ENCODE measurements at regions not wholly inside any gene's neighbourhood (a gene's known extent, or its start where the extent isn't known, plus 50 kb on each side); places are given as distances from the start of the nearest gene placed in this dataset.

DNA sequence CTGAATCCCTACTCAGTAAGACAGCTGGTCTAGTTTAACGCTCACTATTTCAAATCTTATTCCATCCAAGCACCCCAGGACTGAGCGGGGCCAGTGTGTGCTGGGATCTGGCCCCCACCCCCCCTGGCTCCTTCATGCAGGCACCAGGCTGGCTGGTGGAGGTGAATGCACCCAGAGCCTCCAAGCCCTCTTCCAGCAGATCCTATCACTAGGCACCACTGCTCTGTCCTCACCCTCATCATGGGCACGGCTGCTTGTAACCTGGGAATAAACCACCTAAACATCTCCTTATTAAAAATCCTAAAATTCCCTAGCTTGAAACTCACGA, 194.3 kb downstream of the ARL4C start:
- no peak for FAIRE-seq
- Histone ChIP-seq H3K4me1 (ENCODE audit: control insufficient read depth, extremely low read depth, insufficient read depth, low read length) (peaks cover 36% of the 10 kb centered on the region), H2AFZ (ENCODE audit: control insufficient read depth, low read length) (no peak overlapping the region), H3K79me2 (ENCODE audit: control insufficient read depth, insufficient read depth, low read length) (no peaks in the 10 kb centered on the region), H3K27me3 (ENCODE audit: control insufficient read depth, extremely low read depth, insufficient read depth, low read length) (no peaks in the 10 kb centered on the region), H3K9ac (ENCODE audit: control insufficient read depth, extremely low read depth, insufficient read depth, low read length) (no peak overlapping the region), H3K36me3 (ENCODE audit: control insufficient read depth in 2 of 2, extremely low read depth in 1 of 2, insufficient read depth in 2 of 2, low read length in 2 of 2) (no peaks in the 10 kb centered on the region), H3K4me3 (ENCODE audit: control insufficient read depth in 2 of 3, extremely low read depth in 1 of 3, insufficient read depth in 2 of 3, low read depth in 1 of 3, low read length in 3 of 3) (no peak overlapping the region), H3K4me2 (ENCODE audit: control insufficient read depth, extremely low read depth, insufficient read depth, low read depth, low read length) (no peak overlapping the region), H3K9me1 (ENCODE audit: control insufficient read depth, extremely low read depth, insufficient read depth, low read length) (no peaks in the 10 kb centered on the region), H4K20me1 (ENCODE audit: control insufficient read depth, extremely low read depth, insufficient read depth, low read length) (no peaks in the 10 kb centered on the region), H3K9me3 (ENCODE audit: control insufficient read depth, low read depth, low read length) (peaks cover 3% of the 10 kb centered on the region), H3K27ac (ENCODE audit: control insufficient read depth, insufficient read depth, low read length) (no peak overlapping the region)
- no peak for DNase-seq (ENCODE audit: low read depth, low spot score)
- dilution Hi-C loops (cut with MboI; ENCODE audit: extremely low pct_ligation_motif_present, low sequenced_read_pairs) = no loop called here
- TF ChIP-seq, protein P1, sequence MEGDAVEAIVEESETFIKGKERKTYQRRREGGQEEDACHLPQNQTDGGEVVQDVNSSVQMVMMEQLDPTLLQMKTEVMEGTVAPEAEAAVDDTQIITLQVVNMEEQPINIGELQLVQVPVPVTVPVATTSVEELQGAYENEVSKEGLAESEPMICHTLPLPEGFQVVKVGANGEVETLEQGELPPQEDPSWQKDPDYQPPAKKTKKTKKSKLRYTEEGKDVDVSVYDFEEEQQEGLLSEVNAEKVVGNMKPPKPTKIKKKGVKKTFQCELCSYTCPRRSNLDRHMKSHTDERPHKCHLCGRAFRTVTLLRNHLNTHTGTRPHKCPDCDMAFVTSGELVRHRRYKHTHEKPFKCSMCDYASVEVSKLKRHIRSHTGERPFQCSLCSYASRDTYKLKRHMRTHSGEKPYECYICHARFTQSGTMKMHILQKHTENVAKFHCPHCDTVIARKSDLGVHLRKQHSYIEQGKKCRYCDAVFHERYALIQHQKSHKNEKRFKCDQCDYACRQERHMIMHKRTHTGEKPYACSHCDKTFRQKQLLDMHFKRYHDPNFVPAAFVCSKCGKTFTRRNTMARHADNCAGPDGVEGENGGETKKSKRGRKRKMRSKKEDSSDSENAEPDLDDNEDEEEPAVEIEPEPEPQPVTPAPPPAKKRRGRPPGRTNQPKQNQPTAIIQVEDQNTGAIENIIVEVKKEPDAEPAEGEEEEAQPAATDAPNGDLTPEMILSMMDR (optimal IDR thresholded peaks at IDR 0.05 in 1 of 3, IDR thresholded peaks at IDR 0.05 in 1 of 3, conservative IDR thresholded peaks at IDR 0.05 in 1 of 3; ENCODE audit: extremely low read depth in 1 of 3, insufficient read depth in 2 of 3, low read length in 3 of 3) = no peak
- TF ChIP-seq EZH2 (IDR thresholded peaks at IDR 0.05; ENCODE audit: low read length) = no peak

DNA sequence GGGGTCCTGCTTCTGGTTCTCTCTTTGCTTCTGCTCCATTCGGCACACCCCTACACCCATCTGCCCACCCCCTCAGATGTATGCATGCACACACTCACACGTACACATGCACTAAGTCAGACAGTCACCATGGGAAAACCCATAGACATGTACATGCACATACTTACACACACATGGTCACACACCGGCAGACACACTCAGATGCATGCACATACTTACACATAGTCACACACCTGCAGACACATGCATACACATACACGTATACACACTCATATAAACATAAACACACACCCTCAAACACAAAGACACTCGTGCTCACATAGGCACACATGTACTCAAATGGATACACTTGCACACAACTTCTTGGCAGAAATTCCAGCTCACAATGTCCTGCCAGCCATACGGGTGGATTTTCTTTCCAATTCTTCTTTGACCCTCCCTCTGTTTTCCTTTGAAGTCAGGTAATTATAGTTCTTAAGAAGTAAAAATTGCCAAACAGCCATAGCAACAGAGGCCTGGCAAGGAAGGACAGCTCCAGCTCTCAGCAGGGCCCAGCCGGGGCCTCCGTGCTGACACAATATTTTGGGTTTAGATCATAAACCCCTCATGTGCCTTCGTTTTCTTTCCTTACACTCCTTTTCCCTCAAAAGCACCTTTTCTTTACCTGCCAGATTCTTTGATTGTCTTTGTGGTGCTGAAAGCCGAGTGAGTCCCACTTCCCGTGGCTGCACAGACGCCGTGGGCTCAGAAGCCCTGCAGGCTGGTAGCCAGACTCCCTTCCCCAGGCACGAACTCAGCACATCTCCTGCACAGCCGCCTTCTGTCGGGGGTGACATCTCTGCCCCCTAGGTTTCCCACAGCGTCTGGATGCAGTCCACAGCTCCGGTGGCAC, 195.7 kb downstream of the ARL4C start:
- no peak for DNase-seq (ENCODE audit: low read depth, low spot score)
- no peaks in the 10 kb centered on the region for H4K20me1 ChIP-seq (ENCODE audit: control insufficient read depth, extremely low read depth, insufficient read depth, low read length)
- H3K4me3 ChIP-seq (ENCODE audit: control insufficient read depth in 2 of 3, extremely low read depth in 1 of 3, insufficient read depth in 2 of 3, low read depth in 1 of 3, low read length in 3 of 3) = no peak overlapping the region
- H2AFZ ChIP-seq (ENCODE audit: control insufficient read depth, low read length) = no peak overlapping the region
- FAIRE-seq = no peak
- no peaks in the 10 kb centered on the region for H3K27me3 ChIP-seq (ENCODE audit: control insufficient read depth, extremely low read depth, insufficient read depth, low read length)
- no peaks in the 10 kb centered on the region for H3K79me2 ChIP-seq (ENCODE audit: control insufficient read depth, insufficient read depth, low read length)
- TF ChIP-seq, protein P1 (optimal IDR thresholded peaks at IDR 0.05 in 1 of 3, IDR thresholded peaks at IDR 0.05 in 1 of 3, conservative IDR thresholded peaks at IDR 0.05 in 1 of 3; ENCODE audit: extremely low read depth in 1 of 3, insufficient read depth in 2 of 3, low read length in 3 of 3) = no peak
- no peak for TF ChIP-seq EZH2 (IDR thresholded peaks at IDR 0.05; ENCODE audit: low read length)
- H3K4me1 ChIP-seq (ENCODE audit: control insufficient read depth, extremely low read depth, insufficient read depth, low read length) = peaks cover 25% of the 10 kb centered on the region
- H3K4me2 ChIP-seq (ENCODE audit: control insufficient read depth, extremely low read depth, insufficient read depth, low read depth, low read length) = no peak overlapping the region
- no peaks in the 10 kb centered on the region for H3K9me1 ChIP-seq (ENCODE audit: control insufficient read depth, extremely low read depth, insufficient read depth, low read length)
- no peak overlapping the region for H3K27ac ChIP-seq (ENCODE audit: control insufficient read depth, insufficient read depth, low read length)
- no peaks in the 10 kb centered on the region for H3K36me3 ChIP-seq (ENCODE audit: control insufficient read depth in 2 of 2, extremely low read depth in 1 of 2, insufficient read depth in 2 of 2, low read length in 2 of 2)
- H3K9ac ChIP-seq (ENCODE audit: control insufficient read depth, extremely low read depth, insufficient read depth, low read length) = no peak overlapping the region
- no peaks in the 10 kb centered on the region for H3K9me3 ChIP-seq (ENCODE audit: control insufficient read depth, low read depth, low read length)
- dilution Hi-C loops (cut with MboI; ENCODE audit: extremely low pct_ligation_motif_present, low sequenced_read_pairs) = no loop called here

Data from keratinocyte (primary cell).